ENCODE measurements at regions not wholly inside any gene's neighbourhood (a gene's known extent, or its start where the extent isn't known, plus 50 kb on each side); places are given as distances from the start of the nearest gene placed in this dataset.

DNA sequence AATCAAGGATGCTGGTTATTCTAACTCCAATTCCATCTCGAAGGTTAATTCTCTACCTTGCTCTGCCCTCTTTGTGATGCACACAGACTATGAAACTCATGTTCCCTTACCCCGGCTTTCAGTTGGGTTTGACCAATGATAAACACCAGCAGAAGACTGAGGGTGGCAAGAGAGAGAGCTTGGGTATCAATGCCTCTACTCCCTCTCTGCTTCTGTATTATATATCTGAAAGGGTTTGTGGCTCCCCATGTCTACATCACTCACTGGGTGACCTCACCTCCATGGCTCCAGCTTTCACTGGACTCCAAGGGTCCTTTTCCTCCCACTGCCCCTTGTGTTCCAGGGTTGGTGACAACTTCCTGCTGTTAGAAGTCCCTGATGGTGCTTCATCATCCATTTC, 659.0 kb upstream of the TBX3 start:
- H3K4me1 Mint-ChIP-seq (ENCODE audit: low read depth): no peaks in the 10 kb centered on the region
- CTCF ChIA-PET: no interaction called here
- H3K27me3 Mint-ChIP-seq: no peaks in the 10 kb centered on the region
- intact Hi-C loops (cut with micrococcal nuclease): no loop called here
- peaks cover 7% of the 10 kb centered on the region for H3K9me3 Mint-ChIP-seq
- ATAC-seq: no peak
- TF ChIP-seq, protein P1, sequence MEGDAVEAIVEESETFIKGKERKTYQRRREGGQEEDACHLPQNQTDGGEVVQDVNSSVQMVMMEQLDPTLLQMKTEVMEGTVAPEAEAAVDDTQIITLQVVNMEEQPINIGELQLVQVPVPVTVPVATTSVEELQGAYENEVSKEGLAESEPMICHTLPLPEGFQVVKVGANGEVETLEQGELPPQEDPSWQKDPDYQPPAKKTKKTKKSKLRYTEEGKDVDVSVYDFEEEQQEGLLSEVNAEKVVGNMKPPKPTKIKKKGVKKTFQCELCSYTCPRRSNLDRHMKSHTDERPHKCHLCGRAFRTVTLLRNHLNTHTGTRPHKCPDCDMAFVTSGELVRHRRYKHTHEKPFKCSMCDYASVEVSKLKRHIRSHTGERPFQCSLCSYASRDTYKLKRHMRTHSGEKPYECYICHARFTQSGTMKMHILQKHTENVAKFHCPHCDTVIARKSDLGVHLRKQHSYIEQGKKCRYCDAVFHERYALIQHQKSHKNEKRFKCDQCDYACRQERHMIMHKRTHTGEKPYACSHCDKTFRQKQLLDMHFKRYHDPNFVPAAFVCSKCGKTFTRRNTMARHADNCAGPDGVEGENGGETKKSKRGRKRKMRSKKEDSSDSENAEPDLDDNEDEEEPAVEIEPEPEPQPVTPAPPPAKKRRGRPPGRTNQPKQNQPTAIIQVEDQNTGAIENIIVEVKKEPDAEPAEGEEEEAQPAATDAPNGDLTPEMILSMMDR (IDR thresholded peaks at IDR 0.05): no peak
- no peaks in the 10 kb centered on the region for H3K36me3 Mint-ChIP-seq (ENCODE audit: low read depth)
- POLR2A ChIA-PET: no interaction called here
- no peak for DNase-seq
- no peak overlapping the region for H3K4me3 Mint-ChIP-seq
- H3K27ac Mint-ChIP-seq: no peak overlapping the region

GRCh38 chr12:115341442-115341841, 657.5 kb upstream of the TBX3 start:
- H3K36me3 Mint-ChIP-seq (ENCODE audit: low read depth): no peaks in the 10 kb centered on the region
- intact Hi-C loops (cut with micrococcal nuclease): no loop called here
- H3K27me3 Mint-ChIP-seq: no peaks in the 10 kb centered on the region
- H3K27ac Mint-ChIP-seq: no peak overlapping the region
- peak; percentile 11 for DNase-seq
- no peak overlapping the region for H3K4me3 Mint-ChIP-seq
- POLR2A ChIA-PET: no interaction called here
- CTCF ChIA-PET: interaction anchor here (1.1 kb wide), 1 partner anchor 350 kb away, joined by 3 read pairs; no protein-coding TSS in a partner anchor
- H3K4me1 Mint-ChIP-seq (ENCODE audit: low read depth): no peaks in the 10 kb centered on the region
- H3K9me3 Mint-ChIP-seq: peaks cover 9% of the 10 kb centered on the region
- ATAC-seq: no peak
- TF ChIP-seq, protein P1 (IDR thresholded peaks at IDR 0.05): no peak

DNA sequence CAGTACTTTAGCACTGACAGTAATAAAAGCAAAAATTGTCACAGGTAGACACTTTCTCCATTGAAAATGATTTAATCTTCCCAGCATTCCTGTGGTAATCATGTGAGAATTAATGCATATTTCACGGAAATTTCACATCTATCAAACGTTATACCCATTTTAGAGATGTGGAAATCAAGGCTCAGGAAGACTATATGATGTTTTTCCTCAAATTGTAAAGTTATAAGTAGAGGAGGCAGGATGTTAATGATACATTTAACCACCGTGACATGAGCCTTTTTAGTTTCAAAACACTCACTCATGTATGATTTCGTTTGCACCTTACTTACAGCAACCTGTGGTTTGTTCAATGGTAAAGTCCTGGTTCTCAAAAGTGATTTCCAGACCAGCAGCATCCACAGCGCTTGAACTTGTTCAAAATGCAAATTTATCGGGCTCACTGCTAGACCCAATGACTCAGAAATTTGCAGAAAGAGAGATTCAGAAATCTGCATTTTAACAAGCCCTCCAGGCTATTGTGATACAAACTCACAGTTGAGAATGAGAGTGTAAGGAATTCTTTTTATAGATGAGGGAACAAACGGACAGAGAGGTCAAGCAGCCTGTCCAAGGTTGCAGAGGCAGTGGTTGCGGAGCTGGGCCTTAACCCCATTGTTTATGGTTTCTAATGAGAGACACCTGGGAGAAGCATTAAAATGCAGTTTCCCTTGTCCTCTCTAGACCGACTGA, 654.8 kb upstream of the TBX3 start:
- Mint-ChIP-seq H3K4me1 (ENCODE audit: low read depth) (no peaks in the 10 kb centered on the region), H3K27ac (no peak overlapping the region), H3K4me3 (no peak overlapping the region), H3K9me3 (peaks cover 9% of the 10 kb centered on the region), H3K27me3 (no peaks in the 10 kb centered on the region), H3K36me3 (ENCODE audit: low read depth) (no peaks in the 10 kb centered on the region)
- TF ChIP-seq, protein P1 (IDR thresholded peaks at IDR 0.05): no peak
- ChIA-PET CTCF (no interaction called here), POLR2A (no interaction called here)
- intact Hi-C loops (cut with micrococcal nuclease): no loop called here
- DNase-seq (no peak), ATAC-seq (no peak)

DNA sequence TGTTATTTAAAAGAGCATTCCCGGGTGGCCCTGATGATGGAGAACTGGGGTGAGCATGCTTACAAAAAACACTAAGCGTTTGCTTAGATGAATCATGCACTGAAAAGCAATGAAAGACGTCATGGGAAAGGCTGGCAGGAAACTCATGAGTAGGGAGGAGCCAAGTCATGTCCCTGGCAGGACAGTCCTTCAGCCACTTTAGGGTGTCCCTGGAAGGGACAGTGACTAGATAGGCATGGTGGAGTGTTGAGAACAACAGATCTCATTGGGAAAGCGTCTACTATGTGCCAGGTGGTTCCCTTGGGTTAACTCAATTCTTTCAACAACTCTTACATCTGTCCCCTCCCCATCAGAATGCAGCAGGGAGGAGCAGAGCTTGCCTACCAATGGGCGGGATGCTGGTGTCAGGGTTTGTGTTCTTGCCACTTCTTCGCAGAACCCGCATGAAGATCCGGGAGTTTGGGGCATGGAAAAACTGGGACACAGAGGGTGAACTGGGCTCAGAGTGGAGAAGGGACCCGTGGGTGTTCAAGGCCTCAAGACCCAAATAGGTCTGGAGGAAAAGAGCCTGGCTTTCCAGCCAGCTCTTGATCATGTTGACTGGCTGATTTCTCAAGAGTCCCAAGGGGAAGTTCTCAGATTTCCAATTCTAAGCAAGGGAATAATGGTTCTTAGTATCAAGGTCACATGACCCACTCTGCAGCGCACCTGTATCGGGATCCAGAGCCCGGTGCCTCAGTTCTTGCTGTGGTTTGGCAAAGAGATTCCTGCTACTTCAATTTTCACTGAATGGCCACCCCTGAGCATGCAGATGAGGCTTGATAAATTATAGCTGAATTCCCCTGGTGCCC, 653.9 kb upstream of the TBX3 start:
- TF ChIP-seq, protein P1 (IDR thresholded peaks at IDR 0.05): no peak
- no peaks in the 10 kb centered on the region for H3K4me1 Mint-ChIP-seq (ENCODE audit: low read depth)
- POLR2A ChIA-PET: no interaction called here
- no peaks in the 10 kb centered on the region for H3K27me3 Mint-ChIP-seq
- no peak overlapping the region for H3K27ac Mint-ChIP-seq
- intact Hi-C loops (cut with micrococcal nuclease): no loop called here
- no peak for ATAC-seq
- peaks cover 9% of the 10 kb centered on the region for H3K9me3 Mint-ChIP-seq
- H3K4me3 Mint-ChIP-seq: no peak overlapping the region
- CTCF ChIA-PET: no interaction called here
- H3K36me3 Mint-ChIP-seq (ENCODE audit: low read depth): no peaks in the 10 kb centered on the region
- no peak for DNase-seq

DNA sequence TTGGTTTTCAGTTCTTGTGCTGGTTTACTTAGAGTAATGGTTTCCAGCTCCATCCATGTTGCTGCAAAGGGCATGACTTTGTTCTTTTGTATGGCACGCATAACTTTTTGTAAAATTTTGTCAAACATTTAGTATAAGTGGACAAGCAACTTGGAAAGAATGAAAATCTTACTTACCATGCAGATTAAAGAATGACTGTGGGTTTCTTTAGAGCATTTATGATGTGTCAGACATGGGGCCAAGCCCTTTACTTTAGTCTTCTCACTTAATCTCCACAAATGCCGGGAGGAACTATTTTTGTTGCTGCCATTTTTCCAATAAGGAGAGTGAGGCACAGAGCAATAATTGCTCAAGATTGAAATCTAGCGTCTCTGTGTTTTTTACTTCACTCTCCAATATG, 652.5 kb upstream of the TBX3 start:
- Mint-ChIP-seq H3K36me3 (ENCODE audit: low read depth) (no peaks in the 10 kb centered on the region), H3K4me1 (ENCODE audit: low read depth) (no peaks in the 10 kb centered on the region), H3K27ac (no peak overlapping the region), H3K4me3 (no peak overlapping the region), H3K27me3 (no peaks in the 10 kb centered on the region), H3K9me3 (peaks cover 3% of the 10 kb centered on the region)
- no peak for ATAC-seq
- TF ChIP-seq, protein P1 (IDR thresholded peaks at IDR 0.05): no peak
- POLR2A ChIA-PET: no interaction called here
- intact Hi-C loops (cut with micrococcal nuclease): no loop called here
- DNase-seq: no peak
- CTCF ChIA-PET: no interaction called here

All from activated CD8-positive, alpha-beta T cell treated with anti-CD3 and anti-CD28 coated beads for 36 hours (primary cell).